ENCODE measurements at regions not wholly inside any gene's neighbourhood (a gene's known extent, or its start where the extent isn't known, plus 50 kb on each side); places are given as distances from the start of the nearest gene placed in this dataset.

DNA sequence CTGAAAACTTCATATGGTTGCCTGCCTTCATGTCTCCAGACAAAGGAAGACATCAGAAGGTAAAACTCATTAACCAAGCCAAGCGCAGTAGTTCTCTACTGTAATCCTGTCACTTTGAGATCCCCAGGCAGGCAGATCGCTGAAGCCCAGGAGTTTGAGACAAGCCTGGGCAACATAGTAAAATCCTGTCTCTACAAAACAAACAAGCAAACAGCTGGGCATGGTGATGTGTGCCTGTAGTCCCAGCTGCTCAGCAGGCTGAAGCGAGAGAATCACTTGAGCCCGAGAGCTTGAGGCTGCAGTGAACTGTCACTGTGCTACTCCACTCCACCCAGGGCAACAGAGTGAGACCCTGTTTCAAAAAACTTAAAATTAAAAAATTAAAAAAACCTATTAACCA is 467.4 kb upstream of the SORCS1 start:
- no peak for TF ChIP-seq EZH2 (IDR thresholded peaks at IDR 0.05; ENCODE audit: low read length, unreplicated experiment)
- no peak for TF ChIP-seq EZH2phosphoT487 (IDR thresholded peaks at IDR 0.05; ENCODE audit: borderline replicate concordance, low read length)
- TF ChIP-seq, protein P1, sequence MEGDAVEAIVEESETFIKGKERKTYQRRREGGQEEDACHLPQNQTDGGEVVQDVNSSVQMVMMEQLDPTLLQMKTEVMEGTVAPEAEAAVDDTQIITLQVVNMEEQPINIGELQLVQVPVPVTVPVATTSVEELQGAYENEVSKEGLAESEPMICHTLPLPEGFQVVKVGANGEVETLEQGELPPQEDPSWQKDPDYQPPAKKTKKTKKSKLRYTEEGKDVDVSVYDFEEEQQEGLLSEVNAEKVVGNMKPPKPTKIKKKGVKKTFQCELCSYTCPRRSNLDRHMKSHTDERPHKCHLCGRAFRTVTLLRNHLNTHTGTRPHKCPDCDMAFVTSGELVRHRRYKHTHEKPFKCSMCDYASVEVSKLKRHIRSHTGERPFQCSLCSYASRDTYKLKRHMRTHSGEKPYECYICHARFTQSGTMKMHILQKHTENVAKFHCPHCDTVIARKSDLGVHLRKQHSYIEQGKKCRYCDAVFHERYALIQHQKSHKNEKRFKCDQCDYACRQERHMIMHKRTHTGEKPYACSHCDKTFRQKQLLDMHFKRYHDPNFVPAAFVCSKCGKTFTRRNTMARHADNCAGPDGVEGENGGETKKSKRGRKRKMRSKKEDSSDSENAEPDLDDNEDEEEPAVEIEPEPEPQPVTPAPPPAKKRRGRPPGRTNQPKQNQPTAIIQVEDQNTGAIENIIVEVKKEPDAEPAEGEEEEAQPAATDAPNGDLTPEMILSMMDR (conservative IDR thresholded peaks at IDR 0.05; ENCODE audit: low read depth, low read length) = no peak
